ENCODE measurements at regions not wholly inside any gene's neighbourhood (a gene's known extent, or its start where the extent isn't known, plus 50 kb on each side); places are given as distances from the start of the nearest gene placed in this dataset.

DNA sequence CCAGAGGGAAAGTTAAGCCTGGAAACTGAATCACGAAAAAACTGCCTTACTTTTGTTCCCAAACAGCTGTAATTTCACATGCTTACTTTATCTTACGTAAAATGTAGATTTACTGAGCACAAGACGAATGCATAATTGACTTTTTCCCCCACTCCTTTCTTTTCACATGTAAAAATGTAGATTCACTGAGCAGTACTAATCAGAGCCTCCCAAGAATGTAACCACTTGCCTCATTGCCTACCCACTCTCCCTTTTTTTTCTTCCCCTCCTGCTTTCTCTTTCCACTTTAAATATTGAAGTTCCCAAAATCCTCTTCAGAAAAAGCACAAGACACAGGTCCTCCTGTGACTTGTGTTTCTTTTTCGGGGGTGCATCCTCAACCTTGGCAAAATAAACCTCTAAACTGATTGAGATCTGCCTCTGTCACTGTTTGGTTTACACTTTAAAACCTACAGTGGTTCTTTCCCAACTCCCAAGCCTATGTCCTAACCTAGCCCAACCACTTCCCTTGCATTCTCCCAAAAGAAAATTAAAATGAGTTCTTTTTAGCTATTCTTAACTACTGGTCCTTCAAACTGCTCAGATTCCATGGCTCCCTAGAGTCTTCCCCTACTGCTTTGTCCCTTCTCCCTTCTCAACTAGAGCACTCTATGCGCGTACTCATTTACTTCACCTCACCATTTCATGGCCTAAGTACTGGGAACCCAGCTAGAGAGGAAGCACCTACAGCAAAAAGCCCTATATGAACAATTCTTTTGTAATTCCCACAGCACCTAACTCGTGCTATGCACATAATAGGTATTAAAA is 236.6 kb upstream of the MKLN1 start:
- DNase-seq, result no peak

DNA sequence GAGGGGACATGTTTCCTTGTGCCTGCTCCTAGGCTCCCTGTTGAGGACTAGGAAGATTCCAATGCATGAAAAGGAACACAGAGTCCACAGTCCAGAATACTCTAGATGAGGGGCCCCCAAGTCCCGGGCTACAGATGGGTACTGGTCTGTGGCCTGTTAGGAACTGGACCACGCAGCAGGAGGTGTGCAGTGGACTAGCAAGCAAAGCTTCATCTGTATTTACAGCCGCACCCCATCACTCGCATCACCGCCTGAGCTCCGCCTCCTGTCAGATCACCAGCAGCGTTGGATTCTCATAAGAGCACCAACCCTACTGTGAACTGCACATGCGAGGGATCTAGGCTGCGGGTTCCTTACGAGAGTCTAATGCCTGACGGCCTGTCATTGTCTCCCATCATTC is 233.0 kb upstream of the MKLN1 start:
- no peak for DNase-seq

GRCh38 chr7:131095346-131095745 is 232.3 kb upstream of the MKLN1 start:
- DNase-seq, result no peak

DNA sequence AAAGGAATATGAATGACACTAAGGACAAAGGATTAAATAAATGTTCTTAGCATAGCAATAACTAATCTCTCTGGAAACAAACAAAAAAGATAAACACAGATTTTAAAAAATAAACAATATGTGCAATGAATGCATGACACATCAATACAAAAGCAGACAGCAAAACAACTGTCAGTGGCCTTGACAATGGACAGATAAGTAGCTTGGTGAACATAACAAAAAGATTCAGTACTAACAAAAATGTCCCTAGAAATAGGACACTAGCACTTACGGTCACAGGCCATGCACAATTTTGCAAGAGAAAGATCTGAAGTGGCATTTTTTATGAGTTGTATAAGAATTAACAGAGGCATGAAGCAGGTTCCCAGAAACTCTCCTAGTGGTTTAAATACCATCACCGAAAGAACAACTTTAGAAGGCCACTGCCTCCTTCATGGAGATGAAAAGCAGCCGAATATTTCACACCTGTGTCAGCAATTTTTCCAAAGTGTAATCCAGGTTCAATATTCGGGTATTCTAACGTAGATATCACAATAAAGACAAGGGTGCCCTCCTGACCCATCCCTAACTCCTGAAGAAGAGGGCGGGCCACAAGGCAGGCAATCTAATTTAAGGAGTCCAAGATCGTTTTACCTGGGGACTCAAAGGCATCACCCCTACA is 231.3 kb upstream of the MKLN1 start:
- no peak for DNase-seq

DNA sequence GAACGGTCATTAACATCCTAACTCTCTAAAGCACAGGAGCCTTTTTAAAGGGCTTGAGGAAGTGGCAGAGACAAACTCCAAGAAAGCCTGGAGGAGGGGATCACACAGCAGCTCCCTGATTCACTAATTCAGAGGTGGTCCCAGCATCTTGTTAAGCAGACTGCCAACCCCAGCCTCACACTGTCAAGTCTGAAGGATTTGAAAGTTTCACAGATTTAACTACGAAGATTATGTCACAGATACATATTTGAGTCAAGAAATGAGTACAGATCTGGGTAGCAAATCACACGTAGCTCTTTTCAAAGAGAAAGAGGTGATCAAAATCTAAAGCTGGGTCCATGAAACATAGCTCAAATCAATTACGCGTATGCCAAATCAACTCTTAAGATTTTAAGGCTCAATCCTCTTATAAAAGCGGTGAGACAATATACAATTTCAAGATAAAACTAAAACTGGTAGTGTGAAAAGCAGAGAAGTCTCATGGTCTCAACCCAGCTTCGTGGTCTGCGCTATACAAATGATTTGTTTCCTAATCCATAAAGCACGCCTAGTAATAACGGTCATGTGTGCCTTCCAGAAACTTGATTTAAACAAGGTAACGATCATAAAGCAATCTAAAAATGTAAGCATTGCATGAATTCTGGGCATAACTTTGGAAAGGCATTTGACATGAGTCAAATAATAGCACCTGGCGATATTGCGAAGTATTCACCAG is 229.9 kb upstream of the MKLN1 start:
- no peak for DNase-seq

GRCh38 chr7:131098527-131098926 is 229.1 kb upstream of the MKLN1 start:
- DNase-seq, result no peak

DNA sequence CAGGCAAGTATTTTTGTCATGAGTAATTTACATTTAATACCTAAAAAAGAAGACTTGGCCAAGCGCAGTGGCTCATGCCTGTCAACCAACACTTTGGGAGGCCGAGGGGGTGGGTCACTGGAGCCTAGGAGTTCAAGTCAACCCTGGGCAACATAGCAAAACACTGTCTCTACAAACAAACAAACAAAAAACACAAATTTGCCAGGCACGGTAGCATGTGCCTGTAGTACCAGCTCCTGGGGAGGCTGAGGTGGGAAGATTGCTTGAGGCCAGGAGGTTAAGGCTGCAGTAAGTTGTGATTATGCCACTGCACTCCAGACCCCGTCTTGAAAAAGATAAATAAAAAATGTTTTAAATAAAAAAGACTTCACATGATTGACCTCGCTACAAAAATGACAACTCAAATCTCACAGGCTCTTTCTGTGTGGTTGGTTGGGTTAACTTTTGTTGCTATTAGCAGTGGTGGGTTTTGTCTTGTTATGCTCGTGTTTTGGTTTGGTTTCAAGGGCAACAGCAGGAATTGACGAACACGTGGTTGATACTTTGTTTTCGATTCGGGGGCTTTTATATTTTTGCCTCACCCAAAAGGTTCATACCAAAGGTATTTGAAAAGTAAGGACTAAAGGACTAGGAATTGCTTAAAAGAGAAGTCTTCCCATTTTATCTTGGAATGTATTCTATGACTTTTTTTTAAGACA is 227.2 kb upstream of the MKLN1 start:
- no peak for DNase-seq

GRCh38 chr7:131103997-131104396 is 223.7 kb upstream of the MKLN1 start:
- no peak for DNase-seq

DNA sequence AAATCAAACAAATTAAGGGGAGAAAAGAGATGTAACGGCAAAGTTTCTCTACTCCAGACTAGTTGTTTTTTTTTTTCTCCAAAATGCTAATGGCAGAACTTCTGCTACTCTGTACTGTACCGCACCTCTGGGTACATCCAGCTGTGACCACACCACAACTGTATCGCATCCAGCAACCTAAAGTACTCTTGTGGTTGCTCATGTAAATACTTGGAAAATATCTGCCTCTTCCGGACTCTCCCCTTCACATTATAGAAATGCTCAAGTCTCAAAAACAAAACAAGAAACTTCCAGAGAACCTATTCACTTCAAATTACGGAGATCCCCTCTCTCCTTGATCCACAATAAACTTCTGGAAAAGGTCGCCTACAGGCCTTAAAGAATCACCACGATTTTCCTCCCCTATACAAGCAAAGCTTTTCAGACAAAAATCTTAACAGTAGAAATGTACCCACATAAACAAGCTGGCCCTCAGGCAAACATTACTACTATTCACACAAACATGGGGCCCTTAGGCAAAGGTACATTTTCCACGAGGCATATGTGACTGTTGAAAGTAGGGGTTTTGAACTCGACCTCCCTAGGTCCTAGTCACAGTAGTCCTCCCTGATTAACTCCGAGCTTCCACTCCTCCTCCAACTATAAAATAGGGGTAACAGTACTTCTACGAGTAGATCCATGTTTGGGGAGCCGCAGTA is 222.9 kb upstream of the MKLN1 start:
- no peak for DNase-seq

DNA sequence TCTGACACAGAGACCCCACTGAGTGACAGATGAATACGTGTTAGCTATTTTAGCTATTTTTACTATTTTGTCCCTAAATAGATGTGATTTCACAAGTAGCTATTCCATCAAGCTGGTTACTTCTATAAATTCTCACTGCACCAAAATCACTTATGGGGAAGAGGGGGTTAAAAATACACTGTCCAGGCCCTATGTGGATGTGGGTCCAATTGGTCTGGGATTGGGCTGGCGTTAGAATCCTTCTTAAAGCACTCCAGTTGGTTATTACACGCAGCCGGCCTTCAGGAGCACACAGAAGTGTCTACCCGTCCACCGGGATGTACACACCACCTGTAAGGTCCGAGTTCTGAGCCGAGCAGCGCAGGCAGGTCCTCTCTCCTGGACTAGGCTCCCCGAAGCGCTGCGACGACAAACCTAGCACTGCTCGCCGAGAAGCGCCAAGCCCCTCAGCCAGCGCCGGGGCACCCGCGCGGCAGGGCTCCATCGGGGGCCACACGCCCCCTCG is 222.3 kb upstream of the MKLN1 start:
- no peak for DNase-seq

DNA sequence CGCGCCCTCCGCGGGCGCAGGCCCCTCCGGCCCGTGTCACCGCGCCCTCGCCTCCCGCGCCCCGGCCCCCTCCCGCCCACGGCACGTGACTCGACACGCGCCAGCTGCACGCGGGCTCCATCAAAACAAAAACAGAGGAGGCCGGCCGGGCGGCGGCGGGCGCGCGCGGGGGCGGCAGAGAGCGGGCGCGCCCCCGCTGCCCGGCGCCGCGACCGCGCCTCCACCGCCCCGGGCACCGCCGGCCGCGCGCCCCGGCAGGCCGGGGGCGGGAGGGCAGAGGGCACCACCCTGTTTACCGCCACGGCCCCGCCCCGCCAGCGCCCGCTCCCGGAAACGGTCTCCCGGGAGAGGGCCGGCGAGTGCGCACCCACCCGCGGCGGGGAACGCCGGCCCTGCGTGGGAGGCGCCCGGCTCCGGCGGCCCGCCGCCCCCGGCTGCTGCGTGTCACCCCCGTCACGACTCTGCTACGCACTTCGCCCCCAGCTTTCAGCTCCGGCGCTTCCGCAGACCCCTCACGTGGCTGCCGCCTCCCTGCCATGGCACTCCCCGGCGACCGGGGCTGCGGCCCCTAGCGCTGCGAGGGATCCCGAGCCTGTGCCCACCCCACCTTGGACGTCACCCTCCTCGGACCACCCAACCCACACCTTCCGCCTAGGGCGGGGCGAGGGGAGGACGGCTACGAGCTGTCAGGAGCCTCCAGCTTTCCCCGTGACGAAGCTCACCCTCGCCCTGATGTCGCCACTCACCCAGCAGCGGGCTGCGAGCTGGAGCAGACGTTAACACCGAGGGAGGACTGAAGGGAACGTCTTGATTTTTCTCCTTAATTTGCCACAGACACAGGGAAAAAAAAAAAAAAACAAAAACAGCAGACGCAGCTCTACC is 221.6 kb upstream of the MKLN1 start:
- peak; percentile 5 to 50 for DNase-seq

DNA sequence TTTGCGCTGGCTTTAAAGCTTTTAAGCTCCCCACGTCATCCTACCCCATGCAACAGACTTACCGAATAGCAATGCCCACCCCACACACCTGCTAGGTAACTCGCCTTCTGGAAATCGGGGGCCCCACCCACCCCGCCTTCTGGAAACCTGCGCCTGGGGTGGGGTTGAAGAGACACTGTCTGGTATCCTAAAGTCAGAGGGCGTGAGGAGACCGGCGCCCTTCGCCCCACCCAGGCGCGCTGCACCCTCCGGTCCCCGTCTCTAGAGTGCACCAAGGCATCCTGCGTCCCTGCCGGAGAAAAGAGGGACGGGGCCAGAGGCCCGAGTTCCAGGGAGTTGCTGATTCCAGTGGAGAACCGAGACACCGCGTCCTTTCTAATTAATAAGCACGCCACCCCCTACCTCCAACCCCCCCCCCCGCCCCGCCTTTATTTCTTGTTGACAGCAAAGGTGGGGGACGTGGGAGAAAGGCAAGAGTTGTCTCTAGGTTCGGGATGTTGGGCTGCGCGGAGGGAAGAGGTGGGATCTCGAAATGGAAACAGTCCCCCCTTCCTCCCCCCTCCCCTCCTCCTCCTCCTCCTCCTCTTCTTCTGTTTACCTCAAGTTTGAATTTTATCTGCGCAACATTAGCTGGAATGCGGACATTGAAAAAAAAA is 220.9 kb upstream of the MKLN1 start:
- DNase-seq, result peak in 1 of 2 experiments; percentile 31

- DNase-seq, result peak; percentile 60 to 80
These were observed 220.1 kb upstream of the MKLN1 start for GRCh38 chr7:131107337-131108211.

DNA sequence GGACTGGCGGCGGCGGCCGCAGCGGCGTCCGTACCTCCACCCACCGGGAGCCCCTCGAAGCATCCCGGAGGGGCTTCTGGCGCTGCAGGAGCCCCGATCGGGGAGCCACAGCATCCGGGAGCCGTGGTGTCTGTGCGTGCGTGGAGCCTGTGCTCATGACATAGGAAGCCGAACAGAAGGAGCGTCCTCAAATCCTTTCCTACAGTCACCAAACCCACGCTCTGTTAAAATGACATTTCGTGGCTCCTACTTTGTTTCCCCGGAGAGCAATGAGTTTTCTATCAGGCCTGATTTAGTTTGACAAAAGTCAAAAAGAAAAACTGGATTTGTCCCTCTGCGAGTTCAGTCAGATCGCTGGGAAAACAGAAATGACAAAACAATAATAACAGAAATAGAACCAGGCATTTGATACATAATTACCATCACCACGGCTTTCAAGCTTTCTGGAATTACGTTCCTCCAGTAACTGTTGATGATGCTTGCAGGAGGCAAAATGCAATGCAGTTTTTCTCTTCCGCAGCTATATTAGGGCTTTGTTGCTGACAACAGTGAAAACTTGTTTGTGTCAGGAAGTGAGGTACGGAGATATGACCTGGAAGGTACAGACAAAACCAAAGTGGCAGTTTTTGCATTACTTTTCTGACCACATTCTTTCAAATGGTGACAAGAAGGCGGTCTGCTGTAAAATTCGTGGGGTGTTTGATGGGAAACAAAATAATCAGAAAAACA is 219.3 kb upstream of the MKLN1 start:
- DNase-seq, result no peak

GRCh38 chr7:131109011-131109758 is 218.5 kb upstream of the MKLN1 start:
- DNase-seq, result peak in 1 of 2 experiments; percentile 33

- DNase-seq, result peak; percentile 72 to 86
These were observed 217.8 kb upstream of the MKLN1 start for GRCh38 chr7:131109759-131110296.

GRCh38 chr7:131110297-131111080 is 217.2 kb upstream of the MKLN1 start:
- DNase-seq, result peak; percentile 28 to 35

All from SHP77 (cell line).